T-helper 1 cell treated with Interleukin-12 subunit alpha and Interleukin-12 subunit beta and Interleukin-4 antibody, amounts not matched to agents 30 μg/mL and 1 μg/mL, for 36 hours (primary cell): ENCODE measurements at regions not wholly inside any gene's neighbourhood (a gene's known extent, or its start where the extent isn't known, plus 50 kb on each side); places are given as distances from the start of the nearest gene placed in this dataset.

Experiments
- H3K27ac Mint-ChIP-seq: one replicate; pipeline ENCODE4 v1.8.0; 2021; ENCODE audit warnings: mild to moderate bottlenecking, mixed read lengths
- H3K27me3 Mint-ChIP-seq: one replicate; pipeline ENCODE4 v1.8.0; 2021; ENCODE audit warnings: low read depth, mixed read lengths
- H3K36me3 Mint-ChIP-seq: one replicate; pipeline ENCODE4 v1.8.0; 2021; ENCODE audit warnings: low read depth, mixed read lengths
- H3K4me1 Mint-ChIP-seq: one replicate; pipeline ENCODE4 v1.8.0; 2021; ENCODE audit warnings: low read depth, mixed read lengths
- H3K4me3 Mint-ChIP-seq: one replicate; pipeline ENCODE4 v1.8.0; 2021; ENCODE audit warnings: mild to moderate bottlenecking, moderate library complexity, mixed read lengths
- H3K9me3 Mint-ChIP-seq: one replicate; pipeline ENCODE4 v1.8.0; 2021; ENCODE audit warnings: mixed read lengths

DNA sequence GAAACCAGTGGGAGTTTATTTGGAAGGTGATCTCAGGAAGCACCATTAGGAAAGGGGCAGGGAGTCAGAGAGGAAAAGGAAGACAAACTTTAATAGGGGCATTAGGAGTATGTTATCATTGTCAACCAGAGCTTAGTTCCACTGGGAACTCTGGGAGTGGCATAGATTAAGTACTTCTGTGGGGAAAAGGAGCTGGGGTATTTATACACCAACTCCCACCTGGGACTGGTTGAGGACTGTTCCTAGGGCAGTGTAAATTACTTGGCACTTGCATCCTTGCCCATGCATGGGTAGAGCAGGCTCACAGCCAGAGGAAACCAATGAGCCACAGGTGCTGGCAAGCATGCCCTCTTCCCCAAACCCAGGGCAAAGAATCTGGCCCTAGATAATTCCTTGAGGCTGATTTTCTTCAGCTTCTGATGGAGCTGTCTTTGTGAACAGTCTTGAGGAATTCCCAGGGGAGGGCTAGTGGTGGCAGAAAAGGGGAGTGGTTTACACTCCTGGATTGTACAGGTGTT lies 541.2 kb downstream of the MIAT start:
- Mint-ChIP-seq H3K9me3 (peaks cover 7% of the 10 kb centered on the region), H3K27me3 (no peaks in the 10 kb centered on the region), H3K4me3 (no peak overlapping the region), H3K27ac (no peak overlapping the region), H3K4me1 (no peaks in the 10 kb centered on the region), H3K36me3 (no peaks in the 10 kb centered on the region)

DNA sequence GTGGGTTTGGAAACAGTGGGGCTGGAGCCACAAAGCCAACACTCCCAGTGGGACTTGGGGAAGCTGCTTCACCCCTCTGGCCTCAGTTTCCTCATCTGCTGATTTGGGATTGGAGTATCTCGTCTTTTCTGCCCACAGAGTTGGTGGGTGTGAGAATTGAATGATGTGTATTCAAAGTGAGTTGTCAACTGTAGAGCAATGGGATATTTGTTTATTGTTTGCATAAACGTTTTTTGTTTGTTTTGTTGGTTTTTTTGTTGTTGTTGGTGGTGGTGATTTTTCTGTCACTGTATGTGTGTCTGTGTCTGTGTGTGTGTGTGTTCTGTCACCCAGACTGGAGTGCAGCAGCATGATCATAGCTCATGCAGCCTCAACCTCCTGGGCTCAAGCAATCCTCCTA lies 542.0 kb downstream of the MIAT start:
- H3K36me3 Mint-ChIP-seq = no peaks in the 10 kb centered on the region

DNA sequence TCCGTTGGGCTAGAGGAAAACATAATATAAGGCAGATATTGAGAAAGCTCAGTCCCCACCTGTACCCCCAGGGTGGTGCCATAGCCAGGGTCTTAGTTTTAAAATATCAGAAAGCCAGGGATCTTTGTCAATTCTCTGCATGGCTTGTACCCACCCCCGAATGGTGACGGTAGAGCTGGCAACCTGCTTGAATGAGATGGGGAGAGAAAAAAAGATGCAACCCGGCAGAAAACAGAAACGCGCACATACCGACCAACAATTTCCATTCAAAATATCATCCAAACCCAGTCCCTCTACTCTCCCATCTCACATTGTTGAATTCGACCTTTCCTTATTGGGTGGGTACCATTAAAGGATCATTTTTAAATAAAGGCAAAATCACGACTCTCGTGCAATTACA lies 543.9 kb downstream of the MIAT start:
- H3K27ac Mint-ChIP-seq = no peak overlapping the region

More for the DNA sequence above, 542.0 kb downstream of the MIAT start:
- Mint-ChIP-seq H3K4me1 (no peaks in the 10 kb centered on the region), H3K9me3 (peaks cover 7% of the 10 kb centered on the region), H3K4me3 (no peak overlapping the region), H3K27me3 (no peaks in the 10 kb centered on the region), H3K27ac (no peak overlapping the region)

DNA sequence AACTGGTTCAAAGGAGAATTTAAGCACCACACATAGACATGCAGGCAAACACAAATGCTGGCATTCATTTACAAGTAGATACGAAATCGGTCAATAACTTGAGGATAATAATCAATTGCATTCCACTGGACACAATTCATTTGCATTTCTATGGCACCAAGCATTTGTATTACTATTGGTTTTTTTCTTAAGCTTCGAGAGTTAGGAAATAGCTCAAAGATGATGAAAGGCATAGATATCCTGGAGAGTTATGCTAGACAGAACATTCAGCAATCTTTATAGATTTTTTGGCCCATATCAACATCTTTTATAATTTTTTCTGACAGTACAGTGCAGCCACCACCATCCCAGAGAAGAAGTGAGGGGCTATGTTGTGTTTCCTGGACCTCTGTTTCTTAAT lies 544.4 kb downstream of the MIAT start:
- H3K4me1 Mint-ChIP-seq = no peaks in the 10 kb centered on the region
- H3K27ac Mint-ChIP-seq = no peak overlapping the region
- H3K27me3 Mint-ChIP-seq = no peaks in the 10 kb centered on the region
- H3K9me3 Mint-ChIP-seq = peaks cover 7% of the 10 kb centered on the region
- H3K36me3 Mint-ChIP-seq = no peaks in the 10 kb centered on the region
- no peak overlapping the region for H3K4me3 Mint-ChIP-seq

More for the DNA sequence above, 543.9 kb downstream of the MIAT start:
- no peaks in the 10 kb centered on the region for H3K36me3 Mint-ChIP-seq
- no peaks in the 10 kb centered on the region for H3K4me1 Mint-ChIP-seq
- H3K4me3 Mint-ChIP-seq = no peak overlapping the region
- peaks cover 7% of the 10 kb centered on the region for H3K9me3 Mint-ChIP-seq
- no peaks in the 10 kb centered on the region for H3K27me3 Mint-ChIP-seq

DNA sequence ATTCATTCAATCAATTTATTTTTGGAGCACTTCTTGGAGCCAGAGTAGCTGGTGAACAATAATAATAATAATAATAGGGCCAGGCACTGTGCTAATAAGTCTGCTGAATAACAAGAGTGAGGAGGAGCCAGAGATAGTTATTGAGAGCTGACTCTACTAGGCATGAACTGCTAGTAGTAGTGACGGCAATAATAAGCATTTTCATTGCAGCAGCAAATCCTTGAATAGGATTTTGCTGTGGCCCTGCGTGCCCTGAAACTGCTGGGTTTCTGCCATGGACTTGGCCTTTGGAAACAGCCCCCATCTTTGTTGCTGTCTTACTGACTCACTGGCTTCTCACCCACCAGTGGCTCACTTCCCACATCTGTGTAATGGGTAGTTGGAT lies 545.9 kb downstream of the MIAT start:
- H3K27me3 Mint-ChIP-seq = no peaks in the 10 kb centered on the region
- H3K4me3 Mint-ChIP-seq = no peak overlapping the region
- no peak overlapping the region for H3K27ac Mint-ChIP-seq
- no peaks in the 10 kb centered on the region for H3K36me3 Mint-ChIP-seq
- no peaks in the 10 kb centered on the region for H3K4me1 Mint-ChIP-seq
- H3K9me3 Mint-ChIP-seq = no peaks in the 10 kb centered on the region

DNA sequence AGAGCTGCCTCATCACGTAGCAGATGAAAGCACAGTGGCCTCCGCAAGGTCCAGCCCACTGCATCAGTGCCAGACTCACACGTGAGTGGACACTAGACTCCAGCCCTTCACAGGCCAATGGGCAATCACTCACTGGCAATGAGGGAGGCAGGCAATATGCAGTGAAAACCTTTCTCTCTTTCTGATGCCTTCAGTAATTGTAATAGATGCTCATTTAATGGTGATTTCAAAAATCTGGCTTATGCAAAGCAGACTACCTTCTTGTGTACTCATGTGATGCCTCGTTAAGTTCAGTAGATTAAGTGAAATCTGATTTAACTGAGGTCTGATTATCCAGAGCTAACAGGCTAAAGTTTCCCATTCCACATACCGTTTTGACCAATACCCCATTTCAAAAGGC lies 546.9 kb downstream of the MIAT start:
- no peaks in the 10 kb centered on the region for H3K9me3 Mint-ChIP-seq
- H3K27ac Mint-ChIP-seq = no peak overlapping the region
- H3K4me3 Mint-ChIP-seq = no peak overlapping the region
- no peaks in the 10 kb centered on the region for H3K4me1 Mint-ChIP-seq
- no peaks in the 10 kb centered on the region for H3K36me3 Mint-ChIP-seq
- no peaks in the 10 kb centered on the region for H3K27me3 Mint-ChIP-seq

DNA sequence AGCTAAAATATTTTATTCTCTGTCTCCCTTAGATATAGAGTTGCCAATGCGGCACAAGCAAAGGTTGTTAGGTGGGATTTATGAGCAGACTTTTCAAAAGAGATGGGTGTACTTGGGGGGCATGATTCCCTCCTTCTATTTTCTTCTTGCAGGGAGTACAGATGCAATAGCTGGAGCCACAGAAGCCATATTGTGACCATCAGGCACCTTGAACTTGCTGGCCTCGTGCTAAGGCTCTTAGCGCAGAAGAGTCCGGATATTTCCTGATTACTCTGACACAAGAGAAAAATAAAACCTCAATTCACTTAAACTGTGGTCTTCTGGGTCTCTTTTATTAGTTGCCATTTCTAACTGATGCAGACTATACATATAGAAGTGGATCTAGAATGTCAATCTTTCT lies 547.4 kb downstream of the MIAT start:
- Mint-ChIP-seq H3K4me3 (no peak overlapping the region), H3K4me1 (no peaks in the 10 kb centered on the region), H3K36me3 (no peaks in the 10 kb centered on the region), H3K9me3 (no peaks in the 10 kb centered on the region), H3K27ac (no peak overlapping the region), H3K27me3 (no peaks in the 10 kb centered on the region)

DNA sequence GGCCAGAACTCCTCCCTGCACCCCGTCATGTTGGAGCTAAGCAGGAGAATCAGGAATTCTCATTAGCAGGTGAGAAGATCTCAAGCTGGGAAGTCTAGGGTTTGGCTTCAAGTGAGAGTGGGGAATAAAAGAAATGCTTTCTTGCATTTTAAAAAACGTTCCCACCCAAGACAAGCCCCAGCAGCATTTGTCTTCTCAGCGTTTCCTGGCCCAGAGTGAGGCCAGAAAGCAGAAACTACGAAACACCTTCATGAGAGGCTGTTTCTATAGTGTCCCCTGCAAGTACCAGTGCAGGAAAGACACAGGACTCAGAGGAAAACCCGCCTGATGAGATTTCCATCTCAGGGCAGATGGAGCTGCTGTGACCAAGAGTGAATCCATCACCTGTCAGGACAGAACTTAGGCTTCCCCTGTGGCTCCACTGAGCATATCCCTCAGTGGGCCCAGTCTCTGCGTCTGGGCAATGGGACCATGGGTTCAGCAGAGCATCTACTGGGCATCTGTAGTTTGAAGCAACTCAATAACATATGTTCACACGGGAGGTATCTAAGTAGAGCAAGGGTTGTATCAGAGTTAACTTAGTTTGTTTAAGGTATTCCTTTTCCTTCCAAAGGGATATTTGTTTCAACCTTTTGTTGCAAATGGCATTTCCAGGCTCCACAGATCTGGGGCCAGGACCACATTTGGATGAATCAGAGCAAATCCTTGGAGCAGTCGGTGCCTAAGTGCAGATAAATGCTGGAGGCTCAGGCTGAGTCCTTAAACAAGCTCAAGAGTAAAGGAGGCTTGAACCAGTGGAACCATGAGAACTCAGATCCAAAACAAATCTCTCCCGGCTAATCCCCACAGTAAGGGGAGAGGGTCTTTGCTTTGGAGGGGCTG lies 548.3 kb downstream of the MIAT start:
- Mint-ChIP-seq H3K27ac (no peak overlapping the region), H3K27me3 (no peaks in the 10 kb centered on the region), H3K4me1 (no peaks in the 10 kb centered on the region), H3K4me3 (no peak overlapping the region), H3K9me3 (no peaks in the 10 kb centered on the region), H3K36me3 (no peaks in the 10 kb centered on the region)

DNA sequence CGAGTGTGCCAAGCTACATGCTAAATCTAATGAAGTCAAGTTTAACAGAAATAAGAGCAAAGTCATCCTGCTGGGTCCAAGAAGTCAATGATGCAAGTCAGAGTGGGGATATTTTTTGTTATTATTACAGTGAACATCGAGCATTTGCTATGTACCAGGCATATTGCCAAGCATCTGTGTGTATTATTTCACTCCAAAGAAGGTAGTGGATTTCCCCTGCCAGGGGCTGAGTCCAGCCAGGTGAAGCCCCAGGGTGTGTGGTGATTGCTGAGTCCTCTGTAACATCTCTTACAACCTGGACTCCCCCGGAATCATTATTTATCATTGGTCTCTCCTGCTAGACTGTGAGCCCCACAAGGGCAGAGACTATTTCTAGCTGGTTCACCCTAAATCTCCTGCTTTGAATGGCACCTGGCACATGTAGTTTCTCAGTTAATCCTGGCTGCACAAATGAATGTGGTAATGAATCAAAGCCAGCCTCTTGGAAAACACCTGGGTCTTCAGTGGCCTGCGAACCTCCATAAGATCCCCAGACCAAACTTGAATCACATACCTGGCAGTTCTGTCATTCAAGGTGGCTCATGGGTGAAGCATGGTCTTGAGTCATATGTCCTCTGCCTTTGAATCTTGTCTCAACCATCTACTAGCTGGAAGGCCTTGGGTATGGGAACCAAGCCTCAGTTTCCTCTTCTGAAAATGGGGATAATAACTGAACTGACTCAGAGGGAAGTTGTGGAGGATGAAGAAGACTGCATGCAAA lies 549.2 kb downstream of the MIAT start:
- H3K9me3 Mint-ChIP-seq = no peaks in the 10 kb centered on the region
- H3K27ac Mint-ChIP-seq = no peak overlapping the region
- H3K4me3 Mint-ChIP-seq = no peak overlapping the region
- H3K4me1 Mint-ChIP-seq = no peaks in the 10 kb centered on the region
- no peaks in the 10 kb centered on the region for H3K27me3 Mint-ChIP-seq
- H3K36me3 Mint-ChIP-seq = no peaks in the 10 kb centered on the region

DNA sequence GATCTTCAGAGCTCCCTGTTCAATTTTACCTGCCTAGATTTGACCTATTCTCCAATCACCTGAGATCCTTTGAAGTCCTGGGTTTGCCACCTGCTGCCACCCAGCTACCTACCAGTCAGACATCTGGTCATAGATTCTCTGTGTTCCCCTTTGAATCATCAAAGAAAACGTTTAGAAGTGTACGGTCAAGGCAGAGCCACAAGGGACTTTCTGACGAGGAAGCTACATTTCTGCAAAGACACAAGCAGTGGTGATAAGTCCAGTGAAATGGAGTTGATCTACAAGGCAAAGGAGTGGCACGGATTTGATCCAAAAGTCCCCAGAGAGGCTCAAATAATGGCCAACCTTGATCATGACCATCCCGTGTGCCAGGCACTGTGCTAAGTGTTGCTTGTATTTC lies 549.9 kb downstream of the MIAT start:
- Mint-ChIP-seq H3K36me3 (no peaks in the 10 kb centered on the region), H3K4me3 (no peak overlapping the region), H3K27ac (no peak overlapping the region), H3K27me3 (no peaks in the 10 kb centered on the region), H3K9me3 (no peaks in the 10 kb centered on the region), H3K4me1 (no peaks in the 10 kb centered on the region)

DNA sequence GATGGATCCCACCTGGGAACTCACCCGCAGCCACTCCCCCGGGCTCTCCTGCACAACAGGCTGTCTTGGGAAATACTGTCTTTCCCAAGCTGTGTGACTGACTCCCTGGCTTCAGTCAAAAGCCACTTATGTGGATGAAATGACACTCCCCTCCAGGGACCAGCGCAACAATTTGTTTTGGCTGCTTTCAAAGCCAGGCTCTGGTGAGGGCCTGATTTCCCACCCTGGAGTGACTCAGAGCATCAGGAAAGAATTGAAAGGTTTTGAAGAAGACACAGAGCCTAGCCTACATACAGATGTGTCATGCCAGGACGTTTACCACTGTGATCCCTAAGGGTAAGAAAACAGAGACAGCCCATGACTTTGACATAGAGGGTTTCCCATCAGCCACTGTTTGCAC lies 550.5 kb downstream of the MIAT start:
- Mint-ChIP-seq H3K36me3 (no peaks in the 10 kb centered on the region), H3K27ac (no peak overlapping the region), H3K4me3 (no peak overlapping the region), H3K27me3 (peaks cover 3% of the 10 kb centered on the region), H3K4me1 (no peaks in the 10 kb centered on the region), H3K9me3 (no peaks in the 10 kb centered on the region)

DNA sequence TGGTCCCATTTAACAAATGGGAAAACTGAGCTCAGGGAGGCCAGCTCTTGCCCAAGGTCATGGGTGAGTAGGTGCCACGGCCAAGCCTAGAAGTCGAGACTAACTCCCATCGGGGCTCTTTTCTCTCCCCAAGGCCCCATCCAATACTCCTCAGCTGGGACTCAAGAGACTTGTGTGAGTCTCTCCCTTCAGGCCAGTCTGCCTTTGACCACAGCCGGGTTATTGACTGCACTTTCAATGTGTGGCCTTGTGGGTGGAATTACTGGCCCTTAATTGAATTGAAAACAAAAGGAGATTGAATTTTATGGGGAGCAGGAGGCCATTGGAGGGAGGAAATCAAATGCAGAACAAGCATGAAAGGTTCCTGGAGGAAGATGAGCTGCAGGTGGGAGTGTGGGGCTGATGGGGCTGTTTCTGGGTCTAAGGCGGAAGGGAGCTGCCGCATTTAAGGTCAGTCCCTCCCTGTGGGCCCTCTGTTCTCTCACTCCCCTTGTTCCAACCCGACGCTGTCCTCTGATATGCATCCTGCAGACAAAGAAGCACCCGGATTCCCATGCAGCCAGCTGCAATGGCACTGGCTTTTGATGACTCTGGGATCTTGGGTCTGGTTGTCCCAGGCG lies 552.8 kb downstream of the MIAT start:
- Mint-ChIP-seq H3K4me3 (no peak overlapping the region), H3K27ac (no peak overlapping the region), H3K36me3 (no peaks in the 10 kb centered on the region), H3K9me3 (no peaks in the 10 kb centered on the region), H3K27me3 (peaks cover 3% of the 10 kb centered on the region), H3K4me1 (no peaks in the 10 kb centered on the region)

DNA sequence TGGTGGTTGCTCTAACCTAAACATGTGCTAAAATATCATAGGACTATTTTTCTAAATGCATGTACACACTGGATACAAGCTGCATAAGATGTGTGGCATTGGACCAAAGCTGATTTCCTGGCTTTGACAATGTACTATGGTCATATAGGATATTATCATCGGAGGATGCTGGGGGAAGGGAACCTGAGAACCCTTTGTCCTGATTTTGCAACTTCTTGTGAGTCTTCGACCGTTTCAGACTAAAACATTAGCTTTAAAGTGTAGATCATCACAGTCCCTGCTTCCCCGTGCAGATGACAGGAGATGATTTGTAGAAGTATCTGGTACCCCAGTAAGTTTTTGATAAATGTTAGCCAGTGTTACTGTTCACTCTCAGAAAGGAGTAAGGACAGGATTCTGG lies 554.7 kb downstream of the MIAT start:
- Mint-ChIP-seq H3K4me1 (no peaks in the 10 kb centered on the region), H3K27me3 (peaks cover 3% of the 10 kb centered on the region), H3K9me3 (no peaks in the 10 kb centered on the region), H3K4me3 (no peak overlapping the region), H3K27ac (no peak overlapping the region), H3K36me3 (no peaks in the 10 kb centered on the region)

DNA sequence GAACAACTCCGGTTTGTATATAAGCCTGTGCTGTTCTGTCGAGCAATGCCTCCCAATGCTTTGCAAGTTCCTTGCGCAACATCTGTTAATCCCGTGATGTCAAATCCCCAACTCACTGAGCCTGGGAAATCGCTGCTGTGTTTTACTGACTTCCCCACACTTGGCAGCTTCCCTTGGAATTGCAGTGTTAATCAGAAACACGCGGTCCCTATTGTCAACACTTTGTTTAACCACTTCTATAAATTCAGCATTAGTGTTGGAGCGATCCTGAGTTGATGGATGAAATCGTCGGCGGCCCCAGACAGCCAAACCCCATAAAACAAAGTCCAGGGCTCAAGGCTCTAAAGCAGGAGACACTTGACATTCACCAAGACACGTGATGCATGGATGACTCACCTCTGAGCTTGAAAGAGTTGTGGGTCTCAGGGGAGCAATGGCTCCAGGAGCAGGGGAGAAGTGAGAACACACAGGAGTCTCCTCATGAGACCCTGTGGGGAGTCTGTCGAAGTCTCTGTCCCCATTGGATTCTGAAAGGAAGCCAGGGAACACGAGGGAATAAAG lies 555.3 kb downstream of the MIAT start:
- no peak overlapping the region for H3K4me3 Mint-ChIP-seq
- H3K36me3 Mint-ChIP-seq = no peaks in the 10 kb centered on the region
- peaks cover 3% of the 10 kb centered on the region for H3K27me3 Mint-ChIP-seq
- H3K4me1 Mint-ChIP-seq = no peaks in the 10 kb centered on the region
- no peak overlapping the region for H3K27ac Mint-ChIP-seq
- H3K9me3 Mint-ChIP-seq = no peaks in the 10 kb centered on the region
